CD4-positive, CD25-positive, alpha-beta regulatory T cell (primary cell): ENCODE measurements at regions not wholly inside any gene's neighbourhood (a gene's known extent, or its start where the extent isn't known, plus 50 kb on each side); places are given as distances from the start of the nearest gene placed in this dataset.

ENCODE experiments used
- ATAC-seq, 2 donors: fragments of 150-1000 bp; cut with Tn5 transposase; one replicate each; pipeline ENCODE4 v1.10.0; 2021; ENCODE audit warnings: low read depth in 2 of 2, moderate number of reproducible peaks in 2 of 2, moderate library complexity in 1 of 2
- DNase-seq, 3 donors: peaks; one replicate each; pipeline versions ENCODE4 v3.0.0 to v3.0.0-alpha.2; 2012 to 2022; ENCODE audit warnings: mixed read lengths in 1 of 3
- H3K27ac ChIP-seq: one replicate; pipeline ENCODE4 v1.7.0; 2013; ENCODE audit warnings: mild to moderate bottlenecking, low read length; ENCODE audit not compliant: insufficient read depth, poor library complexity, severe bottlenecking
- H3K27me3 ChIP-seq: one replicate; pipeline ENCODE4 v1.7.0; 2013; ENCODE audit warnings: low read length; ENCODE audit not compliant: control insufficient read depth, insufficient read depth
- H3K36me3 ChIP-seq: one replicate; pipeline ENCODE4 v1.7.0; 2013; ENCODE audit warnings: mild to moderate bottlenecking, low read length, moderate library complexity; ENCODE audit not compliant: control insufficient read depth, insufficient read depth
- H3K4me1 ChIP-seq: 2 replicates; pipeline ENCODE4 v1.7.0; 2013; ENCODE audit warnings: mild to moderate bottlenecking, low read length; ENCODE audit not compliant: insufficient read depth, control insufficient read depth, poor library complexity, severe bottlenecking
- H3K4me3 ChIP-seq: one replicate; pipeline ENCODE4 v1.7.0; 2013; ENCODE audit warnings: low read depth, mild to moderate bottlenecking, low read length, moderate library complexity
- H3K9me3 ChIP-seq, 2 experiments: 1 replicate in 1 of 2; 2 replicates in 1 of 2; pipeline ENCODE4 v1.7.0; 2013; ENCODE audit warnings: low read length in 2 of 2, mild to moderate bottlenecking in 1 of 2, moderate library complexity in 1 of 2; ENCODE audit not compliant: control insufficient read depth in 2 of 2
- H3K27ac Mint-ChIP-seq, 3 donors: one replicate each; pipeline ENCODE4 v1.8.0; 2020 to 2022; ENCODE audit warnings: mild to moderate bottlenecking in 3 of 3, mixed read lengths in 3 of 3, moderate library complexity in 2 of 3
- H3K27me3 Mint-ChIP-seq: one replicate; pipeline ENCODE4 v1.8.0; 2022; ENCODE audit warnings: mild to moderate bottlenecking, mixed read lengths
- H3K36me3 Mint-ChIP-seq: one replicate; pipeline ENCODE4 v1.8.0; 2020; ENCODE audit warnings: mixed read lengths
- H3K4me1 Mint-ChIP-seq, 4 donors: one replicate each; pipeline ENCODE4 v1.8.0; 2020 to 2022; ENCODE audit warnings: mixed read lengths in 4 of 4, mild to moderate bottlenecking in 1 of 4
- H3K4me3 Mint-ChIP-seq, 4 donors: one replicate each; pipeline ENCODE4 v1.8.0; 2020 to 2022; ENCODE audit warnings: mild to moderate bottlenecking in 4 of 4, mixed read lengths in 4 of 4, moderate library complexity in 3 of 4
- H3K9me3 Mint-ChIP-seq, 7 donors: one replicate each; pipeline ENCODE4 v1.8.0; 2020 to 2022; ENCODE audit warnings: mixed read lengths in 7 of 7, mild to moderate bottlenecking in 3 of 7, moderate library complexity in 2 of 7

GRCh38 chr13:33575378-33575777, 242.6 kb upstream of the RFC3 start:
- H3K27me3 ChIP-seq, result no peaks in the 10 kb centered on the region
- ATAC-seq (no peak), DNase-seq (no peak)
- H3K36me3 ChIP-seq, result no peaks in the 10 kb centered on the region
- H3K27ac Mint-ChIP-seq, result no peak overlapping the region
- no peaks in the 10 kb centered on the region for H3K4me1 Mint-ChIP-seq
- H3K27ac ChIP-seq, result no peak overlapping the region
- H3K4me3 Mint-ChIP-seq, result no peak overlapping the region
- H3K9me3 ChIP-seq, result no peaks in the 10 kb centered on the region
- no peaks in the 10 kb centered on the region for H3K36me3 Mint-ChIP-seq
- H3K9me3 Mint-ChIP-seq, result no peaks in the 10 kb centered on the region
- H3K27me3 Mint-ChIP-seq, result peaks cover 14% of the 10 kb centered on the region
- no peak overlapping the region for H3K4me3 ChIP-seq
- no peaks in the 10 kb centered on the region for H3K4me1 ChIP-seq

- Mint-ChIP-seq H3K27ac (no peak overlapping the region), H3K9me3 (no peaks in the 10 kb centered on the region)
Measured at GRCh38 chr13:33577007-33577406, 240.9 kb upstream of the RFC3 start.

GRCh38 chr13:33578786-33579185, 239.2 kb upstream of the RFC3 start:
- Mint-ChIP-seq H3K36me3 (no peaks in the 10 kb centered on the region), H3K9me3 (no peaks in the 10 kb centered on the region), H3K4me1 (no peaks in the 10 kb centered on the region), H3K27me3 (peaks cover 14% of the 10 kb centered on the region), H3K4me3 (no peak overlapping the region), H3K27ac (no peak overlapping the region)
- ATAC-seq (no peak), DNase-seq (no peak)
- Histone ChIP-seq H3K4me3 (no peak overlapping the region), H3K27me3 (no peaks in the 10 kb centered on the region), H3K27ac (no peak overlapping the region), H3K4me1 (no peaks in the 10 kb centered on the region), H3K9me3 (no peaks in the 10 kb centered on the region), H3K36me3 (no peaks in the 10 kb centered on the region)

More at GRCh38 chr13:33577007-33577406, 240.9 kb upstream of the RFC3 start:
- Histone ChIP-seq H3K4me1 (no peaks in the 10 kb centered on the region), H3K27me3 (no peaks in the 10 kb centered on the region), H3K27ac (no peak overlapping the region), H3K4me3 (no peak overlapping the region), H3K36me3 (no peaks in the 10 kb centered on the region), H3K9me3 (no peaks in the 10 kb centered on the region)
- DNase-seq, result no peak
- H3K36me3 Mint-ChIP-seq, result no peaks in the 10 kb centered on the region
- ATAC-seq, result no peak
- peaks cover 14% of the 10 kb centered on the region for H3K27me3 Mint-ChIP-seq
- no peaks in the 10 kb centered on the region for H3K4me1 Mint-ChIP-seq
- H3K4me3 Mint-ChIP-seq, result no peak overlapping the region

GRCh38 chr13:33582121-33582520, 235.8 kb upstream of the RFC3 start:
- H3K27ac Mint-ChIP-seq, result no peak overlapping the region
- no peaks in the 10 kb centered on the region for H3K27me3 ChIP-seq
- peaks cover 0 to 1% (median 0%) of the 10 kb centered on the region in 7 donors for H3K9me3 Mint-ChIP-seq
- no peaks in the 10 kb centered on the region for H3K4me1 ChIP-seq
- H3K27me3 Mint-ChIP-seq, result peaks cover 14% of the 10 kb centered on the region
- DNase-seq, result no peak
- H3K4me3 ChIP-seq, result no peak overlapping the region
- no peak overlapping the region for H3K4me3 Mint-ChIP-seq
- no peaks in the 10 kb centered on the region for H3K4me1 Mint-ChIP-seq
- H3K36me3 Mint-ChIP-seq, result no peaks in the 10 kb centered on the region
- no peak overlapping the region for H3K27ac ChIP-seq
- H3K36me3 ChIP-seq, result no peaks in the 10 kb centered on the region
- H3K9me3 ChIP-seq, result no peaks in the 10 kb centered on the region
- no peak for ATAC-seq

- H3K4me1 ChIP-seq, result no peaks in the 10 kb centered on the region
- peaks cover 0 to 1% (median 0%) of the 10 kb centered on the region in 7 donors for H3K9me3 Mint-ChIP-seq
- H3K27ac Mint-ChIP-seq, result no peak overlapping the region
Measured at GRCh38 chr13:33583398-33583797, 234.6 kb upstream of the RFC3 start.

GRCh38 chr13:33590936-33591335, 227.0 kb upstream of the RFC3 start:
- no peak overlapping the region for H3K27ac ChIP-seq
- no peaks in the 10 kb centered on the region for H3K27me3 ChIP-seq
- Mint-ChIP-seq H3K4me3 (no peak overlapping the region), H3K9me3 (peaks cover 0 to 2% (median 0%) of the 10 kb centered on the region in 7 donors), H3K36me3 (no peaks in the 10 kb centered on the region), H3K27ac (no peak overlapping the region), H3K27me3 (no peaks in the 10 kb centered on the region), H3K4me1 (peaks cover 0 to 1% (median 0%) of the 10 kb centered on the region in 4 donors)
- no peak overlapping the region for H3K4me3 ChIP-seq
- no peaks in the 10 kb centered on the region for H3K4me1 ChIP-seq
- H3K9me3 ChIP-seq, result no peaks in the 10 kb centered on the region
- H3K36me3 ChIP-seq, result no peaks in the 10 kb centered on the region
- no peak for ATAC-seq
- DNase-seq, result no peak

More at GRCh38 chr13:33583398-33583797, 234.6 kb upstream of the RFC3 start:
- Histone ChIP-seq H3K27ac (no peak overlapping the region), H3K9me3 (no peaks in the 10 kb centered on the region), H3K4me3 (no peak overlapping the region), H3K36me3 (no peaks in the 10 kb centered on the region), H3K27me3 (no peaks in the 10 kb centered on the region)
- ATAC-seq (no peak), DNase-seq (no peak)
- Mint-ChIP-seq H3K27me3 (peaks cover 4% of the 10 kb centered on the region), H3K4me1 (no peaks in the 10 kb centered on the region), H3K36me3 (no peaks in the 10 kb centered on the region), H3K4me3 (no peak overlapping the region)

GRCh38 chr13:33606692-33607091, 211.3 kb upstream of the RFC3 start:
- Histone ChIP-seq H3K27ac (no peak overlapping the region), H3K27me3 (no peaks in the 10 kb centered on the region), H3K4me3 (no peak overlapping the region), H3K36me3 (no peaks in the 10 kb centered on the region), H3K9me3 (peaks cover 0 to 4% of the 10 kb centered on the region in 2 experiments), H3K4me1 (peaks cover 13% of the 10 kb centered on the region)
- ATAC-seq (no peak), DNase-seq (no peak)
- Mint-ChIP-seq H3K36me3 (no peaks in the 10 kb centered on the region), H3K9me3 (peaks cover 0 to 3% (median 2%) of the 10 kb centered on the region in 7 donors), H3K27me3 (no peaks in the 10 kb centered on the region), H3K27ac (no peak overlapping the region), H3K4me3 (no peak overlapping the region), H3K4me1 (peaks cover 14 to 24% (median 19%) of the 10 kb centered on the region in 4 donors)

GRCh38 chr13:33610438-33611120, 207.4 kb upstream of the RFC3 start:
- Mint-ChIP-seq H3K4me3 (peak overlapping the region; percentile 81 to 96 (median 84)), H3K36me3 (no peaks in the 10 kb centered on the region), H3K9me3 (peaks cover 0 to 2% (median 0%) of the 10 kb centered on the region in 7 donors), H3K27me3 (no peaks in the 10 kb centered on the region), H3K4me1 (peaks cover 24 to 39% (median 34%) of the 10 kb centered on the region in 4 donors), H3K27ac (peak overlapping the region; percentile 91 to 96 (median 93))
- ATAC-seq, result peak; percentile 71 to 73
- no peaks in the 10 kb centered on the region for H3K36me3 ChIP-seq
- no peaks in the 10 kb centered on the region for H3K27me3 ChIP-seq
- H3K4me1 ChIP-seq, result peaks cover 27% of the 10 kb centered on the region
- DNase-seq, result peak; percentile 19 to 84 (median 41)
- H3K9me3 ChIP-seq, result no peaks in the 10 kb centered on the region
- H3K27ac ChIP-seq, result peak overlapping the region; percentile 76
- peak overlapping the region; percentile 76 for H3K4me3 ChIP-seq
